ENCODE measurements at regions not wholly inside any gene's neighbourhood (a gene's known extent, or its start where the extent isn't known, plus 50 kb on each side); places are given as distances from the start of the nearest gene placed in this dataset.

- DNase-seq (ENCODE audit: low read depth, low spot score): no peak
- H2AFZ ChIP-seq (ENCODE audit: control insufficient read depth, low read length): no peak overlapping the region
- H3K9me1 ChIP-seq (ENCODE audit: control insufficient read depth, extremely low read depth, insufficient read depth, low read length): no peaks in the 10 kb centered on the region
- H3K27ac ChIP-seq (ENCODE audit: control insufficient read depth, insufficient read depth, low read length): no peak overlapping the region
- peaks cover 18% of the 10 kb centered on the region for H3K4me1 ChIP-seq (ENCODE audit: control insufficient read depth, extremely low read depth, insufficient read depth, low read length)
- H3K4me3 ChIP-seq (ENCODE audit: control insufficient read depth in 2 of 3, extremely low read depth in 1 of 3, insufficient read depth in 2 of 3, low read depth in 1 of 3, low read length in 3 of 3): no peak overlapping the region
- dilution Hi-C loops (cut with MboI; ENCODE audit: extremely low pct_ligation_motif_present, low sequenced_read_pairs): no loop called here
- no peak overlapping the region for H3K4me2 ChIP-seq (ENCODE audit: control insufficient read depth, extremely low read depth, insufficient read depth, low read depth, low read length)
- no peak for TF ChIP-seq EZH2 (IDR thresholded peaks at IDR 0.05; ENCODE audit: low read length)
- TF ChIP-seq CTCF (optimal IDR thresholded peaks at IDR 0.05 in 1 of 3, IDR thresholded peaks at IDR 0.05 in 1 of 3, conservative IDR thresholded peaks at IDR 0.05 in 1 of 3; ENCODE audit: extremely low read depth in 1 of 3, insufficient read depth in 2 of 3, low read length in 3 of 3): no peak
- H3K79me2 ChIP-seq (ENCODE audit: control insufficient read depth, insufficient read depth, low read length): no peaks in the 10 kb centered on the region
- H3K9me3 ChIP-seq (ENCODE audit: control insufficient read depth, low read depth, low read length): no peaks in the 10 kb centered on the region
- H3K9ac ChIP-seq (ENCODE audit: control insufficient read depth, extremely low read depth, insufficient read depth, low read length): no peak overlapping the region
- H4K20me1 ChIP-seq (ENCODE audit: control insufficient read depth, extremely low read depth, insufficient read depth, low read length): no peaks in the 10 kb centered on the region
- no peaks in the 10 kb centered on the region for H3K27me3 ChIP-seq (ENCODE audit: control insufficient read depth, extremely low read depth, insufficient read depth, low read length)
- H3K36me3 ChIP-seq (ENCODE audit: control insufficient read depth in 2 of 2, extremely low read depth in 1 of 2, insufficient read depth in 2 of 2, low read length in 2 of 2): no peaks in the 10 kb centered on the region
- FAIRE-seq: peak; percentile 20
These were observed 124.8 kb downstream of the NSUN3 start for GRCh38 chr3:94187697-94188096.

GRCh38 chr3:94195381-94195780 is 132.5 kb downstream of the NSUN3 start:
- Histone ChIP-seq H3K27me3 (ENCODE audit: control insufficient read depth, extremely low read depth, insufficient read depth, low read length) (no peaks in the 10 kb centered on the region), H3K27ac (ENCODE audit: control insufficient read depth, insufficient read depth, low read length) (no peak overlapping the region), H4K20me1 (ENCODE audit: control insufficient read depth, extremely low read depth, insufficient read depth, low read length) (no peaks in the 10 kb centered on the region), H3K9me1 (ENCODE audit: control insufficient read depth, extremely low read depth, insufficient read depth, low read length) (no peaks in the 10 kb centered on the region), H3K9ac (ENCODE audit: control insufficient read depth, extremely low read depth, insufficient read depth, low read length) (no peak overlapping the region), H3K4me3 (ENCODE audit: control insufficient read depth in 2 of 3, extremely low read depth in 1 of 3, insufficient read depth in 2 of 3, low read depth in 1 of 3, low read length in 3 of 3) (no peak overlapping the region), H3K79me2 (ENCODE audit: control insufficient read depth, insufficient read depth, low read length) (no peaks in the 10 kb centered on the region), H3K4me2 (ENCODE audit: control insufficient read depth, extremely low read depth, insufficient read depth, low read depth, low read length) (no peak overlapping the region), H3K9me3 (ENCODE audit: control insufficient read depth, low read depth, low read length) (no peaks in the 10 kb centered on the region), H3K36me3 (ENCODE audit: control insufficient read depth in 2 of 2, extremely low read depth in 1 of 2, insufficient read depth in 2 of 2, low read length in 2 of 2) (no peaks in the 10 kb centered on the region), H3K4me1 (ENCODE audit: control insufficient read depth, extremely low read depth, insufficient read depth, low read length) (no peaks in the 10 kb centered on the region), H2AFZ (ENCODE audit: control insufficient read depth, low read length) (no peak overlapping the region)
- TF ChIP-seq EZH2 (IDR thresholded peaks at IDR 0.05; ENCODE audit: low read length) (no peak), CTCF (optimal IDR thresholded peaks at IDR 0.05 in 1 of 3, IDR thresholded peaks at IDR 0.05 in 1 of 3, conservative IDR thresholded peaks at IDR 0.05 in 1 of 3; ENCODE audit: extremely low read depth in 1 of 3, insufficient read depth in 2 of 3, low read length in 3 of 3) (no peak)
- no peak for DNase-seq (ENCODE audit: low read depth, low spot score)
- no peak for FAIRE-seq
- dilution Hi-C loops (cut with MboI; ENCODE audit: extremely low pct_ligation_motif_present, low sequenced_read_pairs): no loop called here

Data from keratinocyte (primary cell).